ENCODE measurements at regions not wholly inside any gene's neighbourhood (a gene's known extent, or its start where the extent isn't known, plus 50 kb on each side); places are given as distances from the start of the nearest gene placed in this dataset.

- Mint-ChIP-seq H3K36me3 (ENCODE audit: low read depth) (no peaks in the 10 kb centered on the region), H3K4me1 (no peaks in the 10 kb centered on the region), H3K27ac (no peak overlapping the region), H3K4me3 (no peak overlapping the region), H3K27me3 (no peaks in the 10 kb centered on the region), H3K9me3 (no peaks in the 10 kb centered on the region)
- POLR2A ChIA-PET: no interaction called here
- ATAC-seq (ENCODE audit: low read depth) (no peak), DNase-seq (no peak)
- intact Hi-C loops (cut with micrococcal nuclease): no loop called here
- CTCF ChIA-PET: no interaction called here
- no peak for TF ChIP-seq CTCF (IDR thresholded peaks at IDR 0.05)
These were observed 417.3 kb downstream of the TLE4 start for GRCh38 chr9:79989079-79989478.

- DNase-seq (no peak), ATAC-seq (ENCODE audit: low read depth) (no peak)
- ChIA-PET POLR2A (no interaction called here), CTCF (no interaction called here)
- Mint-ChIP-seq H3K4me1 (no peaks in the 10 kb centered on the region), H3K27ac (no peak overlapping the region), H3K9me3 (no peaks in the 10 kb centered on the region), H3K4me3 (no peak overlapping the region), H3K36me3 (ENCODE audit: low read depth) (no peaks in the 10 kb centered on the region), H3K27me3 (no peaks in the 10 kb centered on the region)
- intact Hi-C loops (cut with micrococcal nuclease): no loop called here
- no peak for TF ChIP-seq CTCF (IDR thresholded peaks at IDR 0.05)
These were observed 416.4 kb downstream of the TLE4 start for GRCh38 chr9:79988126-79988525.

GRCh38 chr9:79986437-79986836 is 414.7 kb downstream of the TLE4 start:
- intact Hi-C loops (cut with micrococcal nuclease): no loop called here
- ChIA-PET POLR2A (no interaction called here), CTCF (no interaction called here)
- Mint-ChIP-seq H3K27ac (no peak overlapping the region), H3K4me1 (no peaks in the 10 kb centered on the region), H3K4me3 (no peak overlapping the region), H3K36me3 (ENCODE audit: low read depth) (no peaks in the 10 kb centered on the region), H3K27me3 (no peaks in the 10 kb centered on the region), H3K9me3 (peaks cover 8% of the 10 kb centered on the region)
- TF ChIP-seq CTCF (IDR thresholded peaks at IDR 0.05): no peak
- DNase-seq (no peak), ATAC-seq (ENCODE audit: low read depth) (no peak)

GRCh38 chr9:79985772-79986171 is 414.0 kb downstream of the TLE4 start:
- Mint-ChIP-seq H3K27me3 (no peaks in the 10 kb centered on the region), H3K9me3 (peaks cover 8% of the 10 kb centered on the region), H3K27ac (no peak overlapping the region), H3K4me1 (no peaks in the 10 kb centered on the region), H3K36me3 (ENCODE audit: low read depth) (no peaks in the 10 kb centered on the region), H3K4me3 (no peak overlapping the region)
- intact Hi-C loops (cut with micrococcal nuclease): no loop called here
- ATAC-seq (ENCODE audit: low read depth) (no peak), DNase-seq (no peak)
- CTCF ChIA-PET: no interaction called here
- POLR2A ChIA-PET: no interaction called here
- no peak for TF ChIP-seq CTCF (IDR thresholded peaks at IDR 0.05)

- H3K9me3 Mint-ChIP-seq: peaks cover 8% of the 10 kb centered on the region
- H3K27ac Mint-ChIP-seq: no peak overlapping the region
- H3K36me3 Mint-ChIP-seq (ENCODE audit: low read depth): no peaks in the 10 kb centered on the region
- no peak overlapping the region for H3K4me3 Mint-ChIP-seq
- no peak for ATAC-seq (ENCODE audit: low read depth)
- ChIA-PET POLR2A (no interaction called here), CTCF (no interaction called here)
- no peak for DNase-seq
- no peaks in the 10 kb centered on the region for H3K27me3 Mint-ChIP-seq
- H3K4me1 Mint-ChIP-seq: no peaks in the 10 kb centered on the region
- no peak for TF ChIP-seq CTCF (IDR thresholded peaks at IDR 0.05)
- intact Hi-C loops (cut with micrococcal nuclease): no loop called here
These were observed 413.5 kb downstream of the TLE4 start for GRCh38 chr9:79985264-79985663.

All from activated B cell treated with CpG ODN at 0.5 μM for 24 hours (primary cell).